ENCODE measurements at regions not wholly inside any gene's neighbourhood (a gene's known extent, or its start where the extent isn't known, plus 50 kb on each side); places are given as distances from the start of the nearest gene placed in this dataset.
"Not testable (repeated sequence)": the region's sequence is repeated elsewhere in the genome, so short reads cannot be mapped to it uniquely, and the experiment has no call there.

GRCh38 chr5:68066277-68066955, 149.1 kb upstream of the PIK3R1 start:
- no peak for DNase-seq

- not testable (repeated sequence) for DNase-seq
Observed at GRCh38 chr5:68065321-68065720, 150.2 kb upstream of the PIK3R1 start.

DNA sequence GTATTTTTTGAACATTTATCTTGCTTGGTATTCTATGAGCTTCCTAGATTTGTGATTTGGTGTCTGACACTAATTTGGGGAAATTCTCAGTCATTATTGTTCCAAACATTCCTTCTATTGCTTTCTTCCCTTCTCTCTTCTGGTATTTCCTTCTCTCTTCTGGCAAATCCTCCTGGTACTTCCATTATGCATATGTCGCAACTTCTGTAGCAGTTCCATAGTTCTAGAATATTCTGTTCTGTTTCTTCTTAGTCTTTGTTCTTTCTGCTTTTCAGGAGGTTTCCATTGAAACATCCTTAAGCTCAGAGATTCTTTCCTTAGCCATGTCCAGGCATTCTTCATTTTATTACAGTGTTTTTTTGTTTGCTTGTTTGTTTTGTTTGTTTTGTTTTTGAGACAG, 155.2 kb upstream of the PIK3R1 start:
- no peak for DNase-seq

- no peak for DNase-seq
Observed at GRCh38 chr5:68057191-68057590, 158.4 kb upstream of the PIK3R1 start.

- no peak for DNase-seq
Observed at GRCh38 chr5:68055686-68056085, 159.9 kb upstream of the PIK3R1 start.

DNA sequence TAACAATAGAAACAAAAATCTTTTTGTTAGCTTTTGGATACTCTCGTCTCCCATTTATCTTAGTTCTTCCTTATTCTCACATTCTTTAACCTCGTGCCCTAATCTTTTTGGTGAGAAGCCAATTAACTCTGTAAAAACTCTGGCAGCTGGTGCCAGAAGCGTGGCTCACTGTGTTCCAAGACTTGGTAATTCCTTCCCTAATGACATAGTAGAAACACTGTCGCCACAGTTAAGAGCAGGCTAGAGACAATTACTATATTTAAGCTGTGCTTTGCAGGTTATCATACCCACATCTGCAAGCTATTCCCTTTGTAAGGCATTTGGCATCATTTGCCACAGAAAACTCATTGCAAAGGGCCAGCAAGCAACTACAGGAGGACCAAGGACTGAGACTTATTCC, 160.9 kb upstream of the PIK3R1 start:
- no peak for DNase-seq

- DNase-seq, result no peak
Observed at GRCh38 chr5:68053202-68053601, 162.4 kb upstream of the PIK3R1 start.

DNA sequence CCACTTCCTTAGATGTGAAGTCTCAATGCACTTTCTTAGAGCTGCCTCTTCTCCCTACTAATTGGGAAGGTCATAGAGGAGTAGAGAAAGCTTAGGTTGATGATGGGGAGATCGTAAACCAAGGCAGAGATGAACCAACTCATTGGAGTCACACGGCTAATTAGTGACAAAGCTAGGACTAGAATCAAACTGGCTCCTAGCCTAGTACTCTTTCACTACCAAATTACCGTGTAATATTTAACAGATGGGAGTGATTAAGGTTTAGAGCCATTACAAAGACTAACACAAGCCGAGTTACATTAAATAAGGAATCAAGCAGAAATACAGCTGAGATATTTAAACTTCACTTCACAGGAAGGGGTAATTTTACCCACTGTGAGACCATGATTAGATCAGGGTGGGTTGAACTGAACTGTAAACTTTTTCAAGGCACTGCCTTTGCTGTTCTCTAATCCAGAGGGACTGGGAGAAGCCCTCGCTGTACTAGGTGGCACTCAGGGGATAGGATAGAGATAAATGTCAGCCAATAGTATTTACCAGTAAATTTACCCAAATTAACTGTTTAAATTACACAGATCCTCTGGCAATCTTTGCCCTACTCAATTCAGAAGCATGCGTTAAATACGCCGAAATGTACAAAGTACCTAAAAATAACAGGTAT, 166.4 kb upstream of the PIK3R1 start:
- no peak for DNase-seq

- no peak for DNase-seq
Observed at GRCh38 chr5:68048516-68048915, 167.0 kb upstream of the PIK3R1 start.

DNA sequence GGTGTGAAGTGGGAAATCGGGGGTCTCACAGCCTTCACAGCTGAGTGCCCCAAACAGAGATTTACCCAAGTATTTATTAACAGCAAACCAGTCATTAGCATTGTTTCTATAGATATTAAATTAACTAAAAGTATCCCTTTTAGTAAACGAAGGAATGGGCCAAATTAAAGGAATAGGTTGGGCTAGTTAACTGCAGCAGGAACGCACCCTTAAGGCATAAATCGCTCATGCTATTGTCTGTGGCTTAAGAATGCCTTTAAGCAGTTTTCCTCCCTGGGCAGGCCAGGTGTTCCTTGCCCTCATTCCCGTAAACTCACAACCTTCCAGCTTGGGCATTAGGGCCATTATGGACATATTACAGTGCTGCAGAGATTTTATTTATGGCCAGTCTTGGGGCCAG, 167.5 kb upstream of the PIK3R1 start:
- peak; percentile 44 for DNase-seq

- DNase-seq, result no peak
Observed at GRCh38 chr5:68047035-68047434, 168.5 kb upstream of the PIK3R1 start.

DNA sequence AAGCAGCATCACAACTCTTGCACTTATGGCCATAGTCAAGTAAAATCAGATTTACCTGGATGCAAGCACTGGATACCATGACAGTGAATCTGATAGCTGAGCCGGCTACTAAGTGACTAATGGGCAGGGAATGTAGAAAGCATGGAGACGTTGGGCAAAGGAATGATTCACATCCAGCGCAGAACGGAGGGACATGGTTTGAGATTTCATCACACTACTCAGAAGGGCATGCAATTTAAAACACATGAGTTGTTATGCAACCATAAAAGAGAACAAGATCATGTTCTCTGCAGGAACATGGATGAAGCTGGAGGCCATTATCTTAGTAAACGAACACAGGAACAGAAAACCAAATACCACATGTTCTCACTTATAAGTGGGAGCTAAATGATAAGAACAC, 169.1 kb upstream of the PIK3R1 start:
- DNase-seq, result no peak

- DNase-seq, result no peak
Observed at GRCh38 chr5:68041293-68041692, 174.3 kb upstream of the PIK3R1 start.

DNA sequence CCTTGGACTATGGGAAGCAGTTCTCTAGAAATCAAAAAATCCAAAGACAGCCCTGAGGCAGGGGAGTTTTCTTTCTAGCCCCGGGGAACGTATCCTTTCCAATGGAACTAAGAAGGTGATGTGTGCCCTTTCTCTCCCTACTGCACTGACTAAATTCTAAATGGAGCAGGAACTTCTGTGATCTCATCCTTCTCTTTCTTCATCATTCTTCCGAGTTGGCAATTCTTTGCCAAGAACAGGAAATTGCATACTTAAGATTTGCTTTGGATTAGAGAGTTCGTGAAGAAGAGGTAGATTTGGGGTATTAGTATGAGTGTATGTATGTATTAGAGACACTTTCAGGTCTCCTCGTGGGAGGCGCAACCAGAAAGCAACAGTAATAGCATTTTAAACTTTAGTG, 178.0 kb upstream of the PIK3R1 start:
- DNase-seq, result no peak

GRCh38 chr5:68033961-68034571, 181.5 kb upstream of the PIK3R1 start:
- no peak for DNase-seq

DNA sequence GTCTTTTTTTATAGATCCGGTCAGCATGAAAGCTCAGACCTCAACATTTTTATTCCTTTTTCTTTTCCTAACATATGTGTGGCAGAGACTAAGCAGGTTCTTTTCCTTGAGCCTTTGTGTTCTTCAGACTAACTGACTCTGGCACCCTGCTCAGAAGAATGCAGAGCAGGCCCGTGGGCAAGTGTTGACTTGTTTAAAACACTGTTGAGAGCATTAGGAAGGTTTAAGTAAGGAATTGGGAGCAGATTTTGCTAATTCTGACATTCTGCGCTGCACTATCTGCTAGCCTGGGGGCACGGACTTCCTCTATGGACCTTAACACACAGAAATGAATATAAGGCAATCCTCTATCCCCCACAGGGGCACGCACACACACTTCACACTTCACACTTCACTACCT, 182.5 kb upstream of the PIK3R1 start:
- DNase-seq, result no peak

- DNase-seq, result no peak
Observed at GRCh38 chr5:68032216-68032762, 183.3 kb upstream of the PIK3R1 start.

GRCh38 chr5:68028131-68028727, 187.3 kb upstream of the PIK3R1 start:
- no peak for DNase-seq

GRCh38 chr5:68027519-68027918, 188.0 kb upstream of the PIK3R1 start:
- no peak for DNase-seq

DNA sequence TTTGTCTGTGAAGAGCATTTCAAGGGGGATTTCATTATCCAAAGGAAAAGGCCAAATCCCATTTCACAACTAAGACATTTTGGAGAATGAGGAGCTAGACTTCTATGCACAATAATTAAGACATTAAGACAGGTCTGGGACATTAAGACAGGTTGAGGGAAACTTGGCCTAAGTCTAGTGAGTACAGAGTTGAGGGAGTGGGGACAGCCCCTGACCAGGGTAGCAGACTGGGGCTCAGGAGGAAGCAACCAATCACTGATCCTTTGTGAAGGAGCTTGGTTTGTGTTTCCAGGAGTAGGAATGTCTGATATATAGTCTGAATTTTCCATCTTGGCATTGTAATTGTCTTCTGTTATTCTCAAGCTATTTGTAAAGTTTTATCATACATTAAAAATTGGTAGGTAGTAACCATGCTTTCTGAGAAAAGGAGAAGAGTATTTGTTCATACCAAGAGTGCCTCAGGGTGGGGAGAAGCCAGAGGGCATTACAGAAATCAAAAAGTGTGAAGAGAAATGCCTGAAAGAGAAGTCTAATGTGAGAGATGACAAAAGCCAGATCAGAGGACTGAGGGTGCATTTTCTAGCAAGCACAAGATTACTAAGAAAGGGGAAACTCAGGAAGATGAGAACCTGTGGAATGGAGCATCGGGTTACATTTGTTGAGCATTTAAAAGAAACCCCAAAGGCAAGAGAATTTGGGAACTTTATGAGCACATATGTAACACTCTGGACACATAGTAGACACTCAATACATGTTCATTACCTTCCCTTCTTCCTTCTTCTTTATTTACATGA, 189.3 kb upstream of the PIK3R1 start:
- no peak for DNase-seq

DNA sequence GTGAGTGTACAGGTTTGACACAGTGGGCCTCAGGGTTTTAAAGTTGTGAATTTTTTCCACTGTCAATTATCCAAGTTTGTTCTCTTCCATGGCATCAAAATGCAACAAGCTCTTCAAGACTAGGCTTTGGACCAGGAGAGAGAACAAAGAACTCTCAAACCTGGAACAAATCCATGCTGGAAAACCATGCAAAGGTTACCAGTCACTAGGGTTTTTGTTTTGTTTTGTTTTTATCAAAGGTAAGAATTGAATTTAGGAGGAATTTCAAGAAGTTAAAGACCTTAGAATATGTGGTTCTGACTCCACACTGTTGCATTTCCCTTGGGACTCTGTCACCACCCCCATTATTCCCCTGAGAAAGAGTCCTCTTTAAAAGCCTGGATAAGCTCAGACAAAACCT, 191.1 kb upstream of the PIK3R1 start:
- DNase-seq, result no peak

DNA sequence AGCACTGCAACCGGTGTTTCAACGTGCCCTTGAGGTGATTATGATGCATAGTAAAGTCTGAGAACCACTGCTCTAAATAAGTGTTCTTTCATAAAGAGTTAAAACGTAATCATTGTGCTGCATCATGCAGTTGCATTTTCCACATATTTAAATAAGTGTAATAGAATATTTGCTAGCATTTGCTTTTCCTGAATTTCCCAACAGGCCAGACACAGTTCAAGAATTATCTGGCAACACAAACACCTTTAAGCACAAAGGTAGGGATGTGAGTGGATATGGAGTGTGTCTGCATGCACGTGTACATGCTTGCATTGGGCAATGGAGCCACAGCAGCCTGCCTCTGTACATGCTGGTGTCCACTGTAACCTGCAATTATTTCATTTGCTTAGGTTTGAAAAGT, 193.6 kb upstream of the PIK3R1 start:
- DNase-seq, result no peak

DNA sequence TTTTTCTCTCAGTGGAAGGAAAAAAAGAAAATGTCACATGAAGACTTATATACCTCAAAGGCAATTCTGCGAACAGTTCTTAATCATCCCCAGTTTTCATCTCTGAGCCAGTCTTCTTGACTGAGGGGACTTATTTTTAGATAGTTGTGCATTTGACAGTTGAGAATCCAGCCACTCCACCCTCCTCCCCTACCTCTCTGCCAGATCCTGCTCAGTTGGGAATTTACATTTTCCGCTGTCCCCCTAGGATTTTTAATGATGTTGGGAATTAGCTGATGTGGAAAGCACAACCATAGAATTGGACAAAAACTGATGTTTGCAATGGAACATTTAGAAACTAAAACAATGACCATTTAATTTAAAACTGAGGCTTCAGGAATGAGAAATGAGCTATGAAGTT, 194.3 kb upstream of the PIK3R1 start:
- DNase-seq, result no peak

All from DMS53 (cell line).